ENCODE measurements at regions not wholly inside any gene's neighbourhood (a gene's known extent, or its start where the extent isn't known, plus 50 kb on each side); places are given as distances from the start of the nearest gene placed in this dataset.
A peak's percentile ranks its signal among the peaks of the same experiment; 100 is the strongest.

DNA sequence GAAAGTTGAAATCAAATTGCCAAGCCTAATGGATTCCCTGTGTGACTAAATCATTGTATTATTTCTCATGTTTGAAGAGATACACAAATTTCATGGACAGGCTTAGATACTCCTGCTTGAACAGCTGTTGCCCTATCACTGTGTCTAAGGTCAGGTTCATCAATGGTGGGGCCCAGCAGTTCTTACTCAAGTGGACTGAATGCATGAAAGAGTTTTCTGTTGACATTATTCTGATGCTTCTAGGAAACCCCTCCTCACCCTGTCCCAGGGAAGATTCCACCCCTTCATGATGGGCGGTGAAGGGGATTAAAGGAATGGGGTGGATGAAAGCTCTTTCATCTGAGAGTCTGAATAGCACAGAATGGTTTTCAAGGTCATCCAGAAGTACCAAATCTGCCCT is 148.8 kb downstream of the INO80D start:
- in situ Hi-C loops (cut with HindIII; ENCODE audit: extremely low pct_ligation_motif_present, low pct_unique_long_range_greater_than_20kb) = no loop called here
- whole genome bisulfite sequencing (ENCODE audit: low lambda C conversion rate) = 8% methylated on average over 1 of the region's 1 CpG
- peaks cover 0 to 2% of the 10 kb centered on the region in 2 experiments; a peak in 2 of 5 replicates for H3K27me3 ChIP-seq (ENCODE audit: control insufficient read depth in 1 of 2, insufficient read depth in 2 of 2, low read length in 2 of 2)
- H3K36me3 ChIP-seq (replicated peaks in 1 of 2; ENCODE audit: control insufficient read depth in 1 of 2, insufficient read depth in 2 of 2, low read length in 2 of 2) = no peaks in the 10 kb centered on the region
- DNase-seq (ENCODE audit: low spot score) (peak; percentile 73), ATAC-seq (peak; percentile 51; the same call in 2 of the 3 replicates), FAIRE-seq (no peak)
- intact Hi-C loops (cut with micrococcal nuclease; ENCODE audit: unreplicated experiment) = no loop called here
- H3K9ac ChIP-seq (ENCODE audit: insufficient read depth, low read depth, low read length) = no peak overlapping the region
- no peak overlapping the region for H2AFZ ChIP-seq (ENCODE audit: low read length)
- ChIA-PET CTCF (ENCODE audit: low intra/inter-chr PET ratio, low total read pairs) (interaction anchor here (0.6 kb wide), 1 partner anchor 63 kb away, joined by 3 read pairs; no protein-coding TSS in a partner anchor), POLR2A (no interaction called here)
- peak overlapping the region; percentile 4; the same call in 1 of the 2 replicates for H3K4me2 ChIP-seq (ENCODE audit: low read depth, low read length)
- no TSS peak for BruUV-seq (replicated peaks)
- no peak overlapping the region for H3K4me3 ChIP-seq (replicated peaks in 1 of 3; ENCODE audit: insufficient read depth in 1 of 3, low read depth in 2 of 3, low read length in 3 of 3)
- no peak overlapping the region for H3K27ac ChIP-seq (ENCODE audit: extremely low read length, insufficient read depth, low read length)
- H3K9me3 ChIP-seq (ENCODE audit: low read length) = no peaks in the 10 kb centered on the region
- H3K79me2 ChIP-seq (ENCODE audit: insufficient read depth, low read length) = no peaks in the 10 kb centered on the region
- H4K20me1 ChIP-seq (ENCODE audit: insufficient read depth, low read length) = no peaks in the 10 kb centered on the region
- H3K4me1 ChIP-seq (ENCODE audit: insufficient read depth, low read length) = peaks cover 15% of the 10 kb centered on the region
- TF ChIP-seq ZC3H4 (CRISPR knock-in tag; IDR thresholded peaks at IDR 0.05; ENCODE audit: borderline replicate concordance) = no peak
- no peak for TF ChIP-seq REXO4 (CRISPR knock-in tag; IDR thresholded peaks at IDR 0.05; ENCODE audit: borderline replicate concordance)
- TF ChIP-seq ONECUT2 (CRISPR knock-in tag; IDR thresholded peaks at IDR 0.05) = no peak
- TF ChIP-seq TEAD3 (CRISPR knock-in tag; optimal IDR thresholded peaks at IDR 0.05; ENCODE audit: borderline replicate concordance) = peak; percentile 6
- no peak for TF ChIP-seq PLRG1 (conservative IDR thresholded peaks at IDR 0.05)
- no peak for TF ChIP-seq ZSCAN31 (CRISPR knock-in tag; IDR thresholded peaks at IDR 0.05; ENCODE audit: low read depth)
- peak; percentile 83 for TF ChIP-seq PPARG (CRISPR knock-in tag; conservative IDR thresholded peaks at IDR 0.05)
- no peak for TF ChIP-seq ZNF709 (CRISPR knock-in tag; IDR thresholded peaks at IDR 0.05)
- no peak for TF ChIP-seq ARNT2 (CRISPR knock-in tag; IDR thresholded peaks at IDR 0.05; ENCODE audit: low read depth)
- TF ChIP-seq, protein P1, sequence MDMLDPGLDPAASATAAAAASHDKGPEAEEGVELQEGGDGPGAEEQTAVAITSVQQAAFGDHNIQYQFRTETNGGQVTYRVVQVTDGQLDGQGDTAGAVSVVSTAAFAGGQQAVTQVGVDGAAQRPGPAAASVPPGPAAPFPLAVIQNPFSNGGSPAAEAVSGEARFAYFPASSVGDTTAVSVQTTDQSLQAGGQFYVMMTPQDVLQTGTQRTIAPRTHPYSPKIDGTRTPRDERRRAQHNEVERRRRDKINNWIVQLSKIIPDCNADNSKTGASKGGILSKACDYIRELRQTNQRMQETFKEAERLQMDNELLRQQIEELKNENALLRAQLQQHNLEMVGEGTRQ (IDR thresholded peaks at IDR 0.05; ENCODE audit: low read depth, low read length) = no peak
- TF ChIP-seq, protein P1 (CRISPR knock-in tag; IDR thresholded peaks at IDR 0.05; ENCODE audit: borderline replicate concordance) = no peak
- TF ChIP-seq ARID2 (CRISPR knock-in tag; IDR thresholded peaks at IDR 0.05; ENCODE audit: borderline replicate concordance) = no peak
- TF ChIP-seq AGO2 (optimal IDR thresholded peaks at IDR 0.05; ENCODE audit: low read depth, low read length) = no peak
- TF ChIP-seq, protein P2, sequence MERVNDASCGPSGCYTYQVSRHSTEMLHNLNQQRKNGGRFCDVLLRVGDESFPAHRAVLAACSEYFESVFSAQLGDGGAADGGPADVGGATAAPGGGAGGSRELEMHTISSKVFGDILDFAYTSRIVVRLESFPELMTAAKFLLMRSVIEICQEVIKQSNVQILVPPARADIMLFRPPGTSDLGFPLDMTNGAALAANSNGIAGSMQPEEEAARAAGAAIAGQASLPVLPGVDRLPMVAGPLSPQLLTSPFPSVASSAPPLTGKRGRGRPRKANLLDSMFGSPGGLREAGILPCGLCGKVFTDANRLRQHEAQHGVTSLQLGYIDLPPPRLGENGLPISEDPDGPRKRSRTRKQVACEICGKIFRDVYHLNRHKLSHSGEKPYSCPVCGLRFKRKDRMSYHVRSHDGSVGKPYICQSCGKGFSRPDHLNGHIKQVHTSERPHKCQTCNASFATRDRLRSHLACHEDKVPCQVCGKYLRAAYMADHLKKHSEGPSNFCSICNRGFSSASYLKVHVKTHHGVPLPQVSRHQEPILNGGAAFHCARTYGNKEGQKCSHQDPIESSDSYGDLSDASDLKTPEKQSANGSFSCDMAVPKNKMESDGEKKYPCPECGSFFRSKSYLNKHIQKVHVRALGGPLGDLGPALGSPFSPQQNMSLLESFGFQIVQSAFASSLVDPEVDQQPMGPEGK (CRISPR knock-in tag; IDR thresholded peaks at IDR 0.05) = 0 out of 2 replicates have a peak, but pooled peaks have one; percentile 44
- TF ChIP-seq KDM3A (CRISPR knock-in tag; IDR thresholded peaks at IDR 0.05; ENCODE audit: low read depth) = no peak
- TF ChIP-seq SOX6 (IDR thresholded peaks at IDR 0.05) = no peak
- TF ChIP-seq SOX6 (CRISPR knock-in tag; IDR thresholded peaks at IDR 0.05) = peak; percentile 41
- peak; percentile 69 for TF ChIP-seq HHEX (CRISPR knock-in tag; IDR thresholded peaks at IDR 0.05)
- TF ChIP-seq, protein P3, sequence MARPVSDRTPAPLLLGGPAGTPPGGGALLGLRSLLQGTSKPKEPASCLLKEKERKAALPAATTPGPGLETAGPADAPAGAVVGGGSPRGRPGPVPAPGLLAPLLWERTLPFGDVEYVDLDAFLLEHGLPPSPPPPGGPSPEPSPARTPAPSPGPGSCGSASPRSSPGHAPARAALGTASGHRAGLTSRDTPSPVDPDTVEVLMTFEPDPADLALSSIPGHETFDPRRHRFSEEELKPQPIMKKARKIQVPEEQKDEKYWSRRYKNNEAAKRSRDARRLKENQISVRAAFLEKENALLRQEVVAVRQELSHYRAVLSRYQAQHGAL (CRISPR knock-in tag; IDR thresholded peaks at IDR 0.05; ENCODE audit: not compliant biosample characterization) = no peak
- TF ChIP-seq ZNF264 (CRISPR knock-in tag; IDR thresholded peaks at IDR 0.05) = no peak
- no peak for TF ChIP-seq FOSL1 (CRISPR knock-in tag; IDR thresholded peaks at IDR 0.05; ENCODE audit: borderline replicate concordance)

Data from HepG2 (cell line).